GM21825 (cell line): ENCODE measurements at regions not wholly inside any gene's neighbourhood (a gene's known extent, or its start where the extent isn't known, plus 50 kb on each side); places are given as distances from the start of the nearest gene placed in this dataset.
"Not testable (repeated sequence)": the region's sequence is repeated elsewhere in the genome, so short reads cannot be mapped to it uniquely, and the experiment has no call there.

Experiments
- ATAC-seq: cut with Tn5 transposase; IDR thresholded peaks from one replicate; pipeline ENCODE4 v1.9.1; 2021; ENCODE audit warnings: mild to moderate bottlenecking, moderate library complexity; ENCODE audit not compliant: unreplicated experiment

DNA sequence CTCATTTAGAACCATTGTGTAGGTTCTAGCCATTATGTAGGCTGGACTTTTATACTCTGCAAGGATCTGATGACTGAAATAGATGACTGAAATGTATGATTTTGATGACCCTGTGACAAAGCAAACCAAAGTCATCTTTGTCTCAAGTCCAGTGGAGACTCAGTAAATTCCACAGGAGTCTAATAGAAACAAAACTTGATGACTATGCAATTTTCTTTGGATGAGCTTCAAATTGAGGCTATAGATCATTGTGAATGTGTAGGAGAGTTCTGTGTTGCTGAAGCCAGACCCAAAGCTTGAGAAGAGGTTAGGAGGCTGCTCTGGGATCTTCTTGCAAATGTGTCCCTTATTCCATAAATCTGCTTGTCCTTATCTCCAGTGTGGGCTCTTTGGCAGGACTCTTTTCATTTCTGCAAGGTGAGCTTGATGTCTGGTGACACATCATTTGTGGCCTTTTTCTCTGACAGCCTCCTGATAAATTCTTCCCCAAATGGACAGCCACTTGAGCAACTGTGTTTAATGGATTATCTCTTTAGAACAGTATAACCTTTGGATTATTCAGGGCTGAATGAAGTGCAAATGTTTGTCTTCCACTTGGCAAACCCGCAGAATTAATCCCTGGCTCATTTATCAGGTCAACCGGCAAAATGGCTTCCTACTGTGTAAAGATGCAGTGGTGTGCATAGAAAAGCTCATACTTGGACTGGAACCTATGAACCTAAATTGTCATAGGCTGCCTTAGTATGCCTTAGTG is 235.1 kb upstream of the ANKH start:
- no peak for ATAC-seq

- ATAC-seq, result peak; percentile 82
Measured at GRCh38 chr5:15105799-15106393, 234.3 kb upstream of the ANKH start.

DNA sequence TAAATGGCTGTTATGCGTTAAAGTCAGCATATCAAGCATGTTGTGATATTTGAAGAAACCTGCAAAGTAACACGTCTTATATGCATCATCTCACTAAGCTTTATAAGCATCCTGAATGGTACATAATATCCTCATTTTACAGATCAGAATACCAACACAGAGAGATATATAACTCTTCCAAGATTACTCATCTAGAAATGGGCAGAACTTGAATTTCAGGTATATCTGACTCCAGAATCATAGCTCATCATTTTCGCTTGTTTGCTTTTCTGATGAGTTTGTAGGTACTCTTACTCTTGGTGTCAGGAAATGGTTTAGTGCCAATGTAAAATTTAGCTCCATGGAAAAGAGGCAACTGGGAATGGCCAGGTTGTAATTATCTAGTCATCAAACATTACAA is 232.3 kb upstream of the ANKH start:
- ATAC-seq, result no peak

DNA sequence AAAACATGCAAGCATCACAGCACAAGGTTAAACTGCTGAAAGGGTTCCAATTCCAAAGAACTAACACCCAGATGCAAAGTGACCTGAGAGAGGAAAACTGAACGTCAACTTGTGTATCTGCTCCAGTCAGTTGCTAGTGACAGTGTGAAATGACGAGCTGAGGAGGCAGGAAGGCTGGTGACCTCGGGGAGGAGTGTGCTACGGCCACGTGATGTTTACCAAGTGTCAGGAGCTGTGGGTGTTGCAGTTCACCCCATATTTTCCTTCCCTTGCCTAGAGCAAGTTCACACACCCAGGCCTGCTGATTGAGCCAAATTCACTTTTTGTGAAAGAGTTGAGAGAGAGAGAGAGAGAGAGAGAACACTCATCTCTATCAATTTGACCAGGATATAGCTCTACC is 231.6 kb upstream of the ANKH start:
- no peak for ATAC-seq

- no peak for ATAC-seq
Measured at GRCh38 chr5:15097552-15097951, 226.0 kb upstream of the ANKH start.

DNA sequence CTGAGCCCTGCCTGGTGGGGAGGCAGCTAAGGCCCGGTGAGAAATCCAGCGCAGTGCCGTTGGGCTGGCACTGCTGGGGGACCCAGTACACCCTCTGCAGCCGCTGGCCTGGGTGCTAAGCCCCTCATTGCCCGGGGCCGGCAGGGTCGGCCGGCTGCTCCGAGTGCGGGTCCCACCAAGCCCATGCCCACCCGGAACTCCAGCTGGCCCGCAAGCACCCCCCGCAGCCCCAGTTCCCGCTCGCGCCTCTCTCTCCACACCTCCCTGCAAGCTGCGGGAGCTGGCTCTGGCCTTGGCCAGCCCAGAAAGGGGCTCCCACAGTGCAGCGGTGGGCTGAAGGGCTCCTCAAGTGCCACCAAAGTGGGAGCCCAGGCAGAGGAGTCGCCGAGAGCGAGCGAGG is 225.1 kb upstream of the ANKH start:
- not testable (repeated sequence) for ATAC-seq

DNA sequence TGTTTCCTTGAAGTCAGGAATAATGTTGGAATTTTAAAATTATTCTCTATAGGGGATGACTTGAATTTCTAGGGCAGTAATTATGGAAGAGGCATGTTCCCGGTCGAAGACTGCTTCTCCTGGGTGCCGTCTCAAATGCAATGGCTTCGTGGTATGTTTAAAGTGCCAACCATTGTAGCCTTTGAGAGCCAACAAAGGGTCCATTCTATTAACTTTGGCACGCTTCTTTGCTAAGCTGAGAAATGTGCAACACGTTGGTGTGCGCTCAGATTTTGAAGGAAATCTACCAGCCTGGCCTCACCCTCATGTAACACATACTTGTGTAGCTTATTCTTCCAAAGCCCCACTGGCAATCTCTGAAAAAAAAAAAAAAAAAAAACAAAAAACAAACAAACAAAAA is 221.2 kb upstream of the ANKH start:
- no peak for ATAC-seq

GRCh38 chr5:15085671-15086070 is 214.1 kb upstream of the ANKH start:
- no peak for ATAC-seq

DNA sequence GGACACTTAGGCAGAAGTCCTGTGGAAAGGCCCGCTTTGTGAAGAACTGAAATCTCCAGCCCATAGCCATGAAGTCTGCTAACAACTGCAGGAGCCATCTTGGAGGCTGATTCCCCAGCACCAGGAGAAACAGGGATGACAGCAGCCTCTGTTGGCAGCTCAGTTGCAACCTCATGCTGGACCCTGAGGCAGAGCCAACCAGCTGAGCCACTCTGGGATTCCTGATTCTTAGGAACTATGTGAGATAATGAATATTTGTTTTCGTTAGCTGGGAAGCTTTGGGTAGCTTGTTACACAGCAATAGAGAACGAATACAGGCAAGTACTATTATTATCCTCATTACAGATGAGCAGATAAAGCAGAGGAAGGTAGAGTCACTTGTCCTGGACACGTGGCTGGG is 210.5 kb upstream of the ANKH start:
- ATAC-seq, result no peak

DNA sequence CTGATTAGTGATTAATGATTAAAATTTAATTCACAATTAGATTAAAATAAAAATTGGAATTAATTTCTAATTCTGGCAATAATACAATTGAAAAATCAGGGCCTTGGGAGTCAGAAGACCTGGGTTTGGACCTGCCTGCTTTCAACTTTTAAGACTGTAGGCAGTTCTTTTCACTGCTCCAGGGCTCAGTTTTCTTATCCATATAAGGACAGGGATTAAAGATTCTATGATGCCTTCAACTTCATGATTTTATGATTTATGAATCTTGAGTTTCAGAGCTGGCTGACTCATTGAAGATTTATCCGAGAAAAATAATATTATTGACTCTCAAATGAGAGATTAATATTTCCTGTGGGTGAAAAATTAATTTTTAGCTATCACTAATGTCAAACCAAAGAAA is 208.6 kb upstream of the ANKH start:
- no peak for ATAC-seq

DNA sequence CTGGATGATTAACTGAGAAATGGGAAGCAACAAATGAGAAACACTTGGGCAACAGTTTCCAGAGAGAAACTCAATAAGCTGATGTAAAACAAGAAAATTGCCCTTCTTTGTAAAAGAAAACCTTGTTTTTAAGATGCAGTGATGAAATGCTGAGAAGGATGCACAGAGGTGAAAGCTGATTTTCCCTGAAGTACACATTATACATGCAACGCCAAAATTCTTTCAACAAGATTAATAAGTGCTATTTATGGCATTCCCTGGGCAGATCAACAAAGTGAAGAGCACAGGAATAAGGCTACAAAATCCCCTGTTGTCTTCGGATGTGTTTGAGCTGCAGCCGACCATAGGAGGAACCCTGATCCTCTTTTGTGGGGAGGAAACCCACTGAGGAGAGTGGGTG is 208.0 kb upstream of the ANKH start:
- ATAC-seq, result no peak

- no peak for ATAC-seq
Measured at GRCh38 chr5:15074651-15075050, 203.1 kb upstream of the ANKH start.

DNA sequence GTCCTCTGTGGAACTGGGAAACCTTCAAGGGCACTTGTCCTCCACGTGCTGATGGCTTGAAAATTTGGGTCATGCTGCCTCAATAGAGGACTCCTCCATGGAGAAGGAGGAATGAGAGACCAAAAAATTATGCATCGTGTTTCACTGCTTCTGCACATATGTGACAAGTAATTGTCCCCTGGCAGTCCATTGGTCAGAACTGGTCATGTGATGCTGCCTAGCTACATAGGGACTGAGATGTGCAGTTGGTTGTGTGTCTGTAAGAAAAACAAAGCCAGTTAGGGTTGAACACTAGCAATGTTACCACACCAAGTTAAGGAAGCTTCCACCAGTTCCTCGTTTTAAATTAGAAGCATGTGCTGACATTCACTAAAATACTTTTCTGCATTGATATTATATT is 201.9 kb upstream of the ANKH start:
- no peak for ATAC-seq

DNA sequence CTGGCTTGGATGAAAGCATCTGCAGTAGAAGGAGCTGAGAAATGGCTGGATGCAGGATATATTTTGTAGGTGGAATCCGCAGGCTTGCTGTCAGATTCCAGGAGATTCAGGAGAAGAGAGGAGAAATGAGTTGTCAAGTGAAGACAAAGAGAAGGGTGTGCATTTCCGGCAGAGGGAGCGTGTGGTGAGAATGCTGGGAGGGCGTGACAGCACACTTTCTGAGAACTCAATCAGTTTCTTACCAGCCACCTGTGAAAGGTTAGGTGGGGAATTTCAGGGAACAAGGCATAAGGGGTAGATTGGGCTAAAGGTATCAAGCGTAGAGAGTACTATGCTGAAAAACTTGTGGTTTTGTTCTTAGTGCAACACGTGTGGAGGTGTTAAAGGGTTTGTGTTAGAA is 199.3 kb upstream of the ANKH start:
- ATAC-seq, result no peak

- no peak for ATAC-seq
Measured at GRCh38 chr5:15069407-15069905, 197.9 kb upstream of the ANKH start.

DNA sequence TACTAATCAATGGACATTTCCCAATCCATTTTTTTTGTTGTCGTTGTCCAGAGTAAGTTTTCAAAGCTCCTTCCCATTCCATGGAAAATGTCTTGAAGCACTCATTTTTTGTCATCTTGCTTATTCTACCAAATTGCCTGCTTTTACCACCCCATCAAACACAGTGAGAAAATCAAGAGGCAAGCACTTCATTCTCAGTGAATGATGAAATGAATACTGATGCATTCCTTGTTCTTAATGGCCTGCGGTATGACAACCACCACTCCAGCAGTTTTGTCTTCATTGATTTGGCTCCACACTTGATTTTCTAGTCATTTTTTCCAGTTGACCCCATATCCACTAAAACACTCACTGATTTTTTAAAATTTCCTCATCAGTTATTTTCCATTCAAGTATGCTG is 193.5 kb upstream of the ANKH start:
- no peak for ATAC-seq

GRCh38 chr5:15064396-15064795 is 192.8 kb upstream of the ANKH start:
- no peak for ATAC-seq

- ATAC-seq, result no peak
Measured at GRCh38 chr5:15056988-15057592, 185.5 kb upstream of the ANKH start.

DNA sequence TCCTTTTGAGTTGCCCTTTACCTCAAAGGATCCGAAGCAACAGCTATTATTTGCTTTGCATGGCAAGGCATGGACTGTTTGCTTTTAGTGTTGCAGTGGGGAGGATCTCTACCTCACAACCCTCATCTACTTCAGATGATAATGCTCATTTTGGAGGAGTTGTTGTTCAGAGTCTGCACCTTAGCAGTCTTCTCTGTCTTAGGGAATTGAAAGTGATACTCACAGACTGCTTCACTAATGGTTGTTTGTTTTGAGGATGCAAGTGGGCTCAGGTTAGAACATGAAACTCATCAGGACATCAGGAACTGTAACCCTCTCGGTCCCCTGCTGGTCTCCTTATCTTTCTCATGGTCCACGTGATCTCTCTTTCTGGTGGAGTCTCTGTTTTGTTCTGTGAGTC is 172.9 kb upstream of the ANKH start:
- no peak for ATAC-seq

DNA sequence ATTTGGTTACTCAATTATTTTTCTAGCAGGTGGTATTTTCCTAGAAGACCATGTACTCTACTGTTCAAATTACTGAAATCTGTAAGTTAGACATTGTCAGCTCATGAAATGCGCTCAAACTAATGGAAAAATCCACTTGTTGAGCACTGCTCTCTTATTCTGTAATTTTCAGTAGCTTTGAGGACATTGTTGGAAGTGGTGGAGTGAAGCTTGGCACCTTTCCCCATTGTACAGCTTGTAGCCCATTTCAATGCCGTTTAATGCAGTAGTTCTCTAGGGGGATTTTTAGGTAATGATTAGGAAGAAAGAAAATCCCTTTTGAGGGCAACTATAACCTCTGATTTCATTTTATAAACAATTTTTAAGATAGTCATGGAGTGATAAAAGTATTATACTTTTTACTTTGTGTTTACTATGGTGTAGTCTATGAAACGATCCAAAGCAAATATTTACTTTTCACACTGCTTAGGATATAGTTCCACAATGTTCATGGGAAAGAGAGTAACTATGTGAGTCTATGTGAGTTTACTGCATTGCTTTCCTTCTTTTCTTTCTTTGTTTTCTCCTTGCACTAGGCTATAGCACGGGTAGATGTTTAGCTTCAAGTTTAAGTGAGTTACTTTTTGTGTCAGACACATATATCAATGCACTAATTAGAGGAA is 165.8 kb upstream of the ANKH start:
- no peak for ATAC-seq

DNA sequence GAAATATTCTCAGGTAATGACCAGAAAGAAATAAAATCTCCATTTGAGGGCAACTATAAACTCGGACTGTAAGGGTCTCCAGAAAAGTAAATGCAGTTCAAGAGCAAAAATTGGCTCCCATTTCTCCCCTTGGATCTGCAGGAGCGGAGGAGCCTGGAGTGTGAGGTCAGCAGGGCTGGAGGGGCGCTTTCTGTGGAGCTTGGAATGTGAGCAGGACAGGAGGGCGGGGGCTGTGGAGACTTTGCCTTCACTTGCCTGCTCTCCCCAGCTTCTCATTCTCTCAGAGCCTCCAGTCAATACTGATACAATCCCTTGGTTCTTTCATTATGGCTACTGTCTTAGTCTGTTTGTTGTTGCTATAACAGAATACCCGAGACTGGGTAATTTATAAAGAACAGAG is 162.8 kb upstream of the ANKH start:
- ATAC-seq, result no peak

- ATAC-seq, result no peak
Measured at GRCh38 chr5:15031180-15031579, 159.6 kb upstream of the ANKH start.
